ENCODE measurements at regions not wholly inside any gene's neighbourhood (a gene's known extent, or its start where the extent isn't known, plus 50 kb on each side); places are given as distances from the start of the nearest gene placed in this dataset.

GRCh38 chr2:142681952-142682351 is 195.5 kb upstream of the KYNU start:
- TF ChIP-seq, protein P1, sequence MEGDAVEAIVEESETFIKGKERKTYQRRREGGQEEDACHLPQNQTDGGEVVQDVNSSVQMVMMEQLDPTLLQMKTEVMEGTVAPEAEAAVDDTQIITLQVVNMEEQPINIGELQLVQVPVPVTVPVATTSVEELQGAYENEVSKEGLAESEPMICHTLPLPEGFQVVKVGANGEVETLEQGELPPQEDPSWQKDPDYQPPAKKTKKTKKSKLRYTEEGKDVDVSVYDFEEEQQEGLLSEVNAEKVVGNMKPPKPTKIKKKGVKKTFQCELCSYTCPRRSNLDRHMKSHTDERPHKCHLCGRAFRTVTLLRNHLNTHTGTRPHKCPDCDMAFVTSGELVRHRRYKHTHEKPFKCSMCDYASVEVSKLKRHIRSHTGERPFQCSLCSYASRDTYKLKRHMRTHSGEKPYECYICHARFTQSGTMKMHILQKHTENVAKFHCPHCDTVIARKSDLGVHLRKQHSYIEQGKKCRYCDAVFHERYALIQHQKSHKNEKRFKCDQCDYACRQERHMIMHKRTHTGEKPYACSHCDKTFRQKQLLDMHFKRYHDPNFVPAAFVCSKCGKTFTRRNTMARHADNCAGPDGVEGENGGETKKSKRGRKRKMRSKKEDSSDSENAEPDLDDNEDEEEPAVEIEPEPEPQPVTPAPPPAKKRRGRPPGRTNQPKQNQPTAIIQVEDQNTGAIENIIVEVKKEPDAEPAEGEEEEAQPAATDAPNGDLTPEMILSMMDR (IDR thresholded peaks at IDR 0.05 in 4 of 5, conservative IDR thresholded peaks at IDR 0.05 in 1 of 5), result no peak
- no peak for TF ChIP-seq POLR2A (IDR thresholded peaks at IDR 0.05)

All from gastrocnemius medialis (tissue), 4 donors.